GM13977 (cell line): ENCODE measurements at regions not wholly inside any gene's neighbourhood (a gene's known extent, or its start where the extent isn't known, plus 50 kb on each side); places are given as distances from the start of the nearest gene placed in this dataset.

ENCODE experiments used
- DNase-seq: peaks from one replicate; pipeline ENCODE4 v3.0.0; 2012; ENCODE audit warnings: low spot score
- in situ Hi-C: fragments of 300-500 bp; cut with MboI; formaldehyde crosslinking; loops from one replicate; pipeline ENCODE4 v1.12.0; 2022; ENCODE audit warnings: low sequenced_read_pairs, low pct_unique_long_range_greater_than_20kb, mixed read lengths, inconsistent platforms; ENCODE audit not compliant: unreplicated experiment
- TF ChIP-seq, protein P1 (sequence below): IDR thresholded peaks from 2 replicates; pipeline ENCODE4 v1.5.1; 2012; ENCODE audit warnings: mild to moderate bottlenecking, control low read depth; ENCODE audit not compliant: insufficient read depth; ENCODE audit errors: extremely low read depth, missing control alignments

DNA sequence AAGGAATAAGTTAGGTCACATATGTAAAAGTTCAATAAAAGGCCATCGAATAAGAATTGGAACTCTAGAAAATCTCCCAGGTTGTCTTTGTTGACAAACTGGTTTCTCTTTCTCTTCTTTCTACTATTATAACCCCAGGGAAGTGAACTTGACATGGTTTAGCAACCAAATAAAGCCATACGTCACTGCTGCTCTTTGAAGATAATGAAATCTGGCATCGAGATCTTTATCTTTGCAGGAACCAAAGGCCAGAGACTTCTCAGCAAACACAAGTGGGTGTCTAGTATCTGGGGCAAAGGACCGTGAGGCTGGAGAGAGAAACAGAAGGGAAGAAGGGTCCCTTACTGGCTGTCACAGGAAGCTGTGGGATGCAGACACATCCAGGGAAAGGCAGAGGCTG, 286.7 kb upstream of the CDYL start:
- in situ Hi-C loops: no loop called here

DNA sequence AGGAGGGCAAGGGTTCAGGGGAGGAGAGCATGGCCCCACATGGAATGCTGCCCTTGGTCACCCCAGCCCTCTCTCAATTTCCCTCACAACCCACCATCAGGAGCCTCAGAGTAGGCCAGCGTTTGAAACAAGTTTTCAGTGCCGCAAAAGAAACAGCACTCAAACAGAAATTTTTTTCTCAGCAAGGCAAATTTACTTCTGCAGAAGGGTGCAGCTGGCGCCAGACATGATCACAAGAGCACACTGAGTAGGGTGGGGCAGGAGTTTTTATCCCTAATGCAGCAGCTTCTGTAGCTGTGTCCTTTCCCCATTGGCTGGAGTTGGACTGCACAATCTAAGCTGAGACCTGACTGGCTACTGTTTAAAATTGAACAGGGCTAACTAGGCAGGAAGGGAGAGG, 287.8 kb upstream of the CDYL start:
- in situ Hi-C loops: no loop called here
- no peak for DNase-seq
- TF ChIP-seq, protein P1, sequence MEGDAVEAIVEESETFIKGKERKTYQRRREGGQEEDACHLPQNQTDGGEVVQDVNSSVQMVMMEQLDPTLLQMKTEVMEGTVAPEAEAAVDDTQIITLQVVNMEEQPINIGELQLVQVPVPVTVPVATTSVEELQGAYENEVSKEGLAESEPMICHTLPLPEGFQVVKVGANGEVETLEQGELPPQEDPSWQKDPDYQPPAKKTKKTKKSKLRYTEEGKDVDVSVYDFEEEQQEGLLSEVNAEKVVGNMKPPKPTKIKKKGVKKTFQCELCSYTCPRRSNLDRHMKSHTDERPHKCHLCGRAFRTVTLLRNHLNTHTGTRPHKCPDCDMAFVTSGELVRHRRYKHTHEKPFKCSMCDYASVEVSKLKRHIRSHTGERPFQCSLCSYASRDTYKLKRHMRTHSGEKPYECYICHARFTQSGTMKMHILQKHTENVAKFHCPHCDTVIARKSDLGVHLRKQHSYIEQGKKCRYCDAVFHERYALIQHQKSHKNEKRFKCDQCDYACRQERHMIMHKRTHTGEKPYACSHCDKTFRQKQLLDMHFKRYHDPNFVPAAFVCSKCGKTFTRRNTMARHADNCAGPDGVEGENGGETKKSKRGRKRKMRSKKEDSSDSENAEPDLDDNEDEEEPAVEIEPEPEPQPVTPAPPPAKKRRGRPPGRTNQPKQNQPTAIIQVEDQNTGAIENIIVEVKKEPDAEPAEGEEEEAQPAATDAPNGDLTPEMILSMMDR: no peak

More for the DNA sequence above, 286.7 kb upstream of the CDYL start:
- TF ChIP-seq, protein P1: no peak
- no peak for DNase-seq

- no peak for DNase-seq
- in situ Hi-C loops: no loop called here
- TF ChIP-seq, protein P1: no peak
Measured at GRCh38 chr6:4487538-4487937, 288.7 kb upstream of the CDYL start.

- no peak for DNase-seq
- in situ Hi-C loops: no loop called here
- TF ChIP-seq, protein P1: no peak
Measured at GRCh38 chr6:4486568-4487315, 289.5 kb upstream of the CDYL start.

GRCh38 chr6:4485735-4486134, 290.5 kb upstream of the CDYL start:
- no peak for DNase-seq
- TF ChIP-seq, protein P1: no peak
- in situ Hi-C loops: no loop called here

GRCh38 chr6:4482461-4482860, 293.7 kb upstream of the CDYL start:
- TF ChIP-seq, protein P1: no peak
- in situ Hi-C loops: no loop called here
- DNase-seq: no peak
